Keratinocyte (primary cell): ENCODE measurements at regions not wholly inside any gene's neighbourhood (a gene's known extent, or its start where the extent isn't known, plus 50 kb on each side); places are given as distances from the start of the nearest gene placed in this dataset.

Experiments
- DNase-seq: peaks from one replicate; pipeline ENCODE4 v3.0.0-alpha.2; 2011; ENCODE audit warnings: low read depth, missing footprints, low spot score
- FAIRE-seq: peaks from 2 replicates; lab custom pipeline; 2011; peaks lifted over from hg19 to GRCh38; lab: Jason Lieb, UNC
- H2AFZ ChIP-seq: 2 replicates; pipeline ENCODE4 v1.6.0; 2012; ENCODE audit warnings: low read length, control low read depth, inconsistent platforms; ENCODE audit not compliant: control insufficient read depth
- H3K27ac ChIP-seq: 2 replicates; pipeline ENCODE4 v1.5.1; 2011; ENCODE audit warnings: low read length; ENCODE audit not compliant: control insufficient read depth, insufficient read depth
- H3K27me3 ChIP-seq: 3 replicates; pipeline ENCODE4 v1.6.0; 2011; ENCODE audit warnings: low read length; ENCODE audit not compliant: control insufficient read depth, insufficient read depth; ENCODE audit errors: extremely low read depth
- H3K36me3 ChIP-seq, 2 experiments: 2 replicates in 1 of 2; 3 replicates in 1 of 2; pipeline ENCODE4 v1.5.1; 2011; ENCODE audit warnings: low read length in 2 of 2, mild to moderate bottlenecking in 1 of 2; ENCODE audit not compliant: control insufficient read depth in 2 of 2, insufficient read depth in 2 of 2; ENCODE audit errors: extremely low read depth in 1 of 2
- H3K4me1 ChIP-seq: 3 replicates; pipeline ENCODE4 v1.5.1; 2011; ENCODE audit warnings: low read length; ENCODE audit not compliant: control insufficient read depth, insufficient read depth; ENCODE audit errors: extremely low read depth
- H3K4me2 ChIP-seq: 3 replicates; pipeline ENCODE4 v1.6.0; 2011; ENCODE audit warnings: low read depth, low read length; ENCODE audit not compliant: control insufficient read depth, insufficient read depth; ENCODE audit errors: extremely low read depth
- H3K4me3 ChIP-seq, 3 experiments: fragments of 200-600 bp in 1 of 3; sonication (generic) in 1 of 3; 2 replicates in 2 of 3; 3 replicates in 1 of 3; pipeline ENCODE4 v1.5.1; 2011 to 2016; ENCODE audit warnings: low read length in 3 of 3, mild to moderate bottlenecking in 3 of 3, control low read depth in 2 of 3, inconsistent platforms in 1 of 3, low read depth in 1 of 3, mixed read lengths in 1 of 3, mixed run types in 1 of 3, moderate library complexity in 1 of 3; ENCODE audit not compliant: control insufficient read depth in 2 of 3, insufficient read depth in 2 of 3; ENCODE audit errors: extremely low read depth in 1 of 3
- H3K79me2 ChIP-seq: 2 replicates; pipeline ENCODE4 v1.6.0; 2012; ENCODE audit warnings: low read length; ENCODE audit not compliant: control insufficient read depth, insufficient read depth
- H3K9ac ChIP-seq: 3 replicates; pipeline ENCODE4 v1.6.0; 2011; ENCODE audit warnings: low read length; ENCODE audit not compliant: control insufficient read depth, insufficient read depth; ENCODE audit errors: extremely low read depth
- H3K9me1 ChIP-seq: 3 replicates; pipeline ENCODE4 v1.6.0; 2011; ENCODE audit warnings: low read length; ENCODE audit not compliant: control insufficient read depth, insufficient read depth; ENCODE audit errors: extremely low read depth
- H3K9me3 ChIP-seq: 2 replicates; pipeline ENCODE4 v1.5.1; 2012; ENCODE audit warnings: low read depth, low read length; ENCODE audit not compliant: control insufficient read depth
- H4K20me1 ChIP-seq: 3 replicates; pipeline ENCODE4 v1.6.0; 2011; ENCODE audit warnings: low read length; ENCODE audit not compliant: control insufficient read depth, insufficient read depth; ENCODE audit errors: extremely low read depth
- EZH2 ChIP-seq: IDR thresholded peaks from one replicate; pipeline ENCODE4 v1.6.1; 2012; ENCODE audit warnings: inconsistent platforms, mild to moderate bottlenecking, low read length, moderate library complexity
- dilution Hi-C: fragments of 300-500 bp; cut with MboI; formaldehyde crosslinking; loops from one replicate; pipeline ENCODE4 v1.7.0; 2020; ENCODE audit warnings: low sequenced_read_pairs; ENCODE audit not compliant: extremely low pct_ligation_motif_present
- TF ChIP-seq, protein P1 (sequence below), 3 experiments: IDR thresholded peaks in 1 of 3; conservative IDR thresholded peaks in 1 of 3; optimal IDR thresholded peaks in 1 of 3; 2 replicates in 2 of 3; 3 replicates in 1 of 3; pipeline versions ENCODE3 to v1.5.1; 2011; ENCODE audit warnings: low read length in 3 of 3, mild to moderate bottlenecking in 3 of 3, moderate library complexity in 2 of 3, control low read depth in 1 of 3, inconsistent platforms in 1 of 3; ENCODE audit not compliant: insufficient read depth in 2 of 3; ENCODE audit errors: extremely low read depth in 1 of 3

DNA sequence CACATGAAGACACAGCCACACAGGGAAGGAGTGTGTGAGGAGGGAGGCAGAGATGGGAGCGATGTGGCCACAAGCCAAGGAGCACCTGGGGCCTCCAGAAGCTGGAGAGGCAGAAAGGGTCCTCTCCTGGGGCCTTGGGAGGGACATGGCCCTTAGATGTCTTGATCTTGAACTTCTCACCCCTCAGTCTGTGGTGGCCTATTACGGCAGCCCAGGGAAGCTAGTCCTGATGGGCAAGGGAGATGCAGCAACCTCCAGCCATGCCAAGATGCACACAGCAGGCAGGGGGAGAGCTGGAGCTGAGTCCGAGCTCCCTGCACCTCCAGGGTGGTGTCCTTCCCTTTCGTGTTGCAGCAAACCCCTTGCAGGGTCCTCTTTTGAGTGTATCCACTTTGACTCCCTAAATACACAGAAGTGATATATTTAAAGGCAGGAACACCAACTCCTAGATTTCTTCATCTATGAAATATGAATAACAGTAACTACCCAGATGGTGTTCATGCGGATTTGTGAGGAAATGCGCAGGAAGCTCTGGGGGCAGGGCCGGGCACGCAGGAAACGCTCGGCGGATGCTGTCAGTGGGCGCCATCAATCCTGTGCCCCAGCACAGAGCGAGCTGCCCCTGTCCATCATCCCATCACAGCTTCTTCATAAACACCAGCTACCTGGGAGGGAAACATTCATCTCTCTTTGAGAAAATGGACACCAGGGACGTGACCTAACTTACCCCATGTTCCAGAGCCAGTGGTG is 230.4 kb upstream of the MYT1L start:
- FAIRE-seq, result no peak
- Histone ChIP-seq H3K79me2 (no peaks in the 10 kb centered on the region), H3K27ac (no peak overlapping the region), H3K9me1 (no peaks in the 10 kb centered on the region), H2AFZ (no peak overlapping the region), H3K4me2 (no peak overlapping the region), H3K27me3 (no peaks in the 10 kb centered on the region), H3K9ac (no peak overlapping the region), H3K9me3 (peaks cover 12% of the 10 kb centered on the region), H3K4me1 (no peaks in the 10 kb centered on the region), H4K20me1 (no peaks in the 10 kb centered on the region), H3K36me3 (no peaks in the 10 kb centered on the region), H3K4me3 (no peak overlapping the region)
- TF ChIP-seq EZH2, result no peak
- dilution Hi-C loops, result no loop called here
- no peak for DNase-seq

DNA sequence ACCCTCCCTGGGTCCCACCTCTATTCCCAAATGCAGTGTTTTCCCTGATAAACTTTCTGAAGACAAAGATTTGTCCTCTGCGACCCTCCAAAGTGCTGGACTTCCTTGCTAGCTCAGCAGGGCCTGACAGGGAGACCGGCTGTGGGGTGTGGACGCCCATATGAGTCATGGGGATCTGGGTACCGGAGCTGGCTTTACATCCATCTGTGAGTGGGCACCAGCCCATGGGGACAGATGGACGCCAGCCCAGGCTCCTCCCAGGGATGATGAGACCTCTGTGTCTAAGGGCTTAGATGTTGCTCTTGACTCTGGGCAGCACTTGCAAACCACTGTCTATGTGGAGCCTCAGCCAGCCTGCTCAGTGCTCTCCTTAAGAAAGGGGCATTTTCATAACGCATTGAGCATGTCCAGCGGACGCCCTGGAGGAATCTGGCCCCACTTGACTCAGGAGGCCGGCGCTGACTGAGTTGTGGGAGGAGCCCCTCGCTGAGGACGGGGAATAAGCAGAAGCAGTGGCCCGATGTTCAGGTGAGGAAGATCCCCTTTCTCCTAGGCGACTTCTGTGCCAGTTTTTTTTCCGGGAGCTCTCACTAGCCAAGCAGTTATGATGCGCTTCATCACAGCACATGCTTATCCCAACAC is 229.4 kb upstream of the MYT1L start:
- DNase-seq (no peak), FAIRE-seq (no peak)
- dilution Hi-C loops, result no loop called here
- no peak for TF ChIP-seq EZH2
- TF ChIP-seq, protein P1, sequence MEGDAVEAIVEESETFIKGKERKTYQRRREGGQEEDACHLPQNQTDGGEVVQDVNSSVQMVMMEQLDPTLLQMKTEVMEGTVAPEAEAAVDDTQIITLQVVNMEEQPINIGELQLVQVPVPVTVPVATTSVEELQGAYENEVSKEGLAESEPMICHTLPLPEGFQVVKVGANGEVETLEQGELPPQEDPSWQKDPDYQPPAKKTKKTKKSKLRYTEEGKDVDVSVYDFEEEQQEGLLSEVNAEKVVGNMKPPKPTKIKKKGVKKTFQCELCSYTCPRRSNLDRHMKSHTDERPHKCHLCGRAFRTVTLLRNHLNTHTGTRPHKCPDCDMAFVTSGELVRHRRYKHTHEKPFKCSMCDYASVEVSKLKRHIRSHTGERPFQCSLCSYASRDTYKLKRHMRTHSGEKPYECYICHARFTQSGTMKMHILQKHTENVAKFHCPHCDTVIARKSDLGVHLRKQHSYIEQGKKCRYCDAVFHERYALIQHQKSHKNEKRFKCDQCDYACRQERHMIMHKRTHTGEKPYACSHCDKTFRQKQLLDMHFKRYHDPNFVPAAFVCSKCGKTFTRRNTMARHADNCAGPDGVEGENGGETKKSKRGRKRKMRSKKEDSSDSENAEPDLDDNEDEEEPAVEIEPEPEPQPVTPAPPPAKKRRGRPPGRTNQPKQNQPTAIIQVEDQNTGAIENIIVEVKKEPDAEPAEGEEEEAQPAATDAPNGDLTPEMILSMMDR (optimal IDR thresholded peaks at IDR 0.05 in 1 of 3, IDR thresholded peaks at IDR 0.05 in 1 of 3, conservative IDR thresholded peaks at IDR 0.05 in 1 of 3; ENCODE audit: extremely low read depth in 1 of 3, insufficient read depth in 2 of 3, low read length in 3 of 3), result no peak
- Histone ChIP-seq H3K9me3 (peaks cover 8% of the 10 kb centered on the region), H3K4me1 (no peaks in the 10 kb centered on the region), H3K27me3 (no peaks in the 10 kb centered on the region), H3K4me3 (no peak overlapping the region), H2AFZ (no peak overlapping the region), H4K20me1 (no peaks in the 10 kb centered on the region), H3K79me2 (no peaks in the 10 kb centered on the region), H3K27ac (no peak overlapping the region), H3K36me3 (no peaks in the 10 kb centered on the region), H3K4me2 (no peak overlapping the region), H3K9me1 (no peaks in the 10 kb centered on the region), H3K9ac (no peak overlapping the region)
